B cell (primary cell): ENCODE measurements at regions not wholly inside any gene's neighbourhood (a gene's known extent, or its start where the extent isn't known, plus 50 kb on each side); places are given as distances from the start of the nearest gene placed in this dataset.

Experiments
- ATAC-seq: fragments of 200-7000 bp; cut with Tn5 transposase; one replicate; pipeline ENCODE4 v1.10.0; 2021; ENCODE audit warnings: low read depth, mild to moderate bottlenecking, moderate number of reproducible peaks, moderate library complexity
- CTCF ChIA-PET: fragments of 350-600 bp; sonication (Branson Sonifier 250); formaldehyde crosslinking; loops from one replicate; lab custom pipeline; 2021; ENCODE audit warnings: antibody characterized with exemption, inconsistent platforms; lab: Charles Lee
- POLR2A ChIA-PET: fragments of 350-600 bp; sonication (Branson Sonifier 250); formaldehyde crosslinking; loops from one replicate; lab custom pipeline; 2021; ENCODE audit warnings: antibody characterized with exemption; lab: Charles Lee
- DNase-seq: peaks from one replicate; pipeline ENCODE4 v3.0.0; 2013
- H2AFZ ChIP-seq: 2 replicates; pipeline ENCODE4 v1.6.1; 2012; ENCODE audit warnings: mild to moderate bottlenecking, low read depth, low read length; ENCODE audit not compliant: insufficient read depth, poor library complexity, severe bottlenecking
- H3K27ac ChIP-seq, 2 donors: 1 replicate in 1 of 2; 2 replicates in 1 of 2; pipeline ENCODE4 v1.5.1; 2012 to 2013; ENCODE audit warnings: low read length in 2 of 2, mild to moderate bottlenecking in 2 of 2, moderate library complexity in 1 of 2
- H3K27me3 ChIP-seq, 4 experiments: fragments of 200-600 bp in 1 of 4; sonication (generic) in 1 of 4; replicated peaks in 1 of 4; 1 replicate in 2 of 4; 2 replicates in 2 of 4; pipeline versions ENCODE4 v1.6.1 to v1.7.0; 2013 to 2016; ENCODE audit warnings: low read length in 3 of 4, mild to moderate bottlenecking in 2 of 4, mixed read lengths in 1 of 4, moderate library complexity in 1 of 4; ENCODE audit not compliant: insufficient read depth in 4 of 4, control insufficient read depth in 3 of 4; ENCODE audit errors: control extremely low read depth in 1 of 4
- H3K36me3 ChIP-seq, 2 experiments: replicated peaks in 1 of 2; 1 replicate in 1 of 2; 2 replicates in 1 of 2; pipeline versions ENCODE4 v1.6.1 to v1.7.1; 2013; ENCODE audit warnings: low read length in 1 of 2; ENCODE audit not compliant: insufficient read depth in 2 of 2, control insufficient read depth in 1 of 2; ENCODE audit errors: control extremely low read depth in 1 of 2, extremely low read depth in 1 of 2
- H3K4me1 ChIP-seq, 2 donors: fragments of 200-600 bp in 1 of 2; sonication (generic) in 1 of 2; 1 replicate in 1 of 2; 2 replicates in 1 of 2; pipeline versions ENCODE4 v1.5.1 to v1.6.1; 2013 to 2017; ENCODE audit warnings: low read length in 2 of 2; ENCODE audit not compliant: control insufficient read depth in 2 of 2, insufficient read depth in 2 of 2
- H3K4me2 ChIP-seq: replicated peaks from 2 replicates; pipeline ENCODE3; 2012; ENCODE audit warnings: mild to moderate bottlenecking, low read depth, low read length; ENCODE audit not compliant: poor library complexity, severe bottlenecking
- H3K4me3 ChIP-seq, 5 experiments: fragments of 200-600 bp in 1 of 5; sonication (generic) in 1 of 5; 1 replicate in 3 of 5; 2 replicates in 2 of 5; pipeline versions ENCODE4 v1.5.1 to v1.7.0; 2011 to 2016; ENCODE audit warnings: low read length in 4 of 5, mild to moderate bottlenecking in 4 of 5, low read depth in 2 of 5, control low read depth in 1 of 5, moderate library complexity in 1 of 5; ENCODE audit not compliant: insufficient read depth in 1 of 5; ENCODE audit errors: control extremely low read depth in 1 of 5, extremely low read depth in 1 of 5
- H3K79me2 ChIP-seq: fragments of 200-600 bp; sonication (generic); one replicate; pipeline ENCODE4 v1.6.0; 2016; ENCODE audit warnings: low read length; ENCODE audit not compliant: control insufficient read depth, insufficient read depth
- H3K9ac ChIP-seq: fragments of 200-600 bp; sonication (generic); 2 replicates; pipeline ENCODE4 v1.6.1; 2017; ENCODE audit warnings: mild to moderate bottlenecking, low read length, moderate library complexity
- H3K9me3 ChIP-seq, 3 donors: one replicate each; pipeline versions ENCODE4 v1.6.1 to v1.7.1; 2013; ENCODE audit warnings: low read length in 2 of 3; ENCODE audit not compliant: control insufficient read depth in 2 of 3, insufficient read depth in 1 of 3; ENCODE audit errors: control extremely low read depth in 1 of 3
- H4K20me1 ChIP-seq: 2 replicates; pipeline ENCODE4 v1.6.0; 2012; ENCODE audit warnings: mild to moderate bottlenecking, low read length; ENCODE audit not compliant: insufficient read depth, control insufficient read depth, poor library complexity, severe bottlenecking
- H3K27ac Mint-ChIP-seq: one replicate; pipeline ENCODE4 v1.8.0; 2021; ENCODE audit warnings: mixed read lengths
- H3K27me3 Mint-ChIP-seq: one replicate; pipeline ENCODE4 v1.8.0; 2021; ENCODE audit warnings: mixed read lengths
- H3K4me1 Mint-ChIP-seq: one replicate; pipeline ENCODE4 v1.8.0; 2021; ENCODE audit warnings: mixed read lengths
- H3K4me3 Mint-ChIP-seq: one replicate; pipeline ENCODE4 v1.8.0; 2021; ENCODE audit warnings: mixed read lengths
- H3K9me3 Mint-ChIP-seq: one replicate; pipeline ENCODE4 v1.8.0; 2022; ENCODE audit warnings: mixed read lengths; ENCODE audit not compliant: insufficient read depth
- EZH2 ChIP-seq: IDR thresholded peaks from 2 replicates; pipeline ENCODE4 v1.6.1; 2012; ENCODE audit warnings: borderline replicate concordance, low read depth, mild to moderate bottlenecking, moderate library complexity, low read length; ENCODE audit not compliant: insufficient read depth, poor library complexity, severe bottlenecking
- WGBS: methylation state at CpG from one replicate; pipeline ENCODE4 v1.1.5; 2013; ENCODE audit warnings: missing lambda C conversion rate; ENCODE audit not compliant: insufficient coverage; 5-methylcytosine and 5-hydroxymethylcytosine counted together
- intact Hi-C: fragments of 100-400 bp; cut with micrococcal nuclease; formaldehyde crosslinking; loops from one replicate; pipeline ENCODE4 v1.10.0; 2022
- TF ChIP-seq, protein P1 (sequence below): fragments of 200-600 bp; IDR thresholded peaks from one replicate; pipeline ENCODE4 v1.8.0; 2022; ENCODE audit warnings: antibody characterized with exemption, mild to moderate bottlenecking

DNA sequence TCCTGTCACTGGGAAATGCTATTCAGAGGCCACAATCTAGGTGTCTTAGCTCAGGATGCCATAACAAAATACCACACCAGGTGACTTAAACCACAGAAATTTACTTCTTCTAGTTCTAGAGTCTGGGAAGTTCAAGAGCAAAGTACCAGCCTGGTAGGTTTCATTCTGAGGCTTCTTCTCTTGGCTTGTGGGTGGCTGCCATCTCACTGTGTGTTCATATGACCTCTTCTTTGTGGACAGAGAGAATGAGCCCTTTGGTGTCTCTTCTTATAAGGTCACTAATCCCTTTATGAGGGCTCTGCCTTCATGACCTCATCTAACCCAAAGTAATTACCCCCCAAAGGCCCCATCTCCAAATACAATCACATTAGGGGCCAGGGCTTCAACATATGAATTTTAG is 57.3 kb downstream of the RHOB start:
- CTCF ChIA-PET: no interaction called here
- Mint-ChIP-seq H3K4me1 (peaks cover 2% of the 10 kb centered on the region), H3K27ac (no peak overlapping the region), H3K9me3 (no peaks in the 10 kb centered on the region), H3K4me3 (no peak overlapping the region), H3K27me3 (peaks cover 33% of the 10 kb centered on the region)
- no peak for TF ChIP-seq EZH2
- TF ChIP-seq, protein P1, sequence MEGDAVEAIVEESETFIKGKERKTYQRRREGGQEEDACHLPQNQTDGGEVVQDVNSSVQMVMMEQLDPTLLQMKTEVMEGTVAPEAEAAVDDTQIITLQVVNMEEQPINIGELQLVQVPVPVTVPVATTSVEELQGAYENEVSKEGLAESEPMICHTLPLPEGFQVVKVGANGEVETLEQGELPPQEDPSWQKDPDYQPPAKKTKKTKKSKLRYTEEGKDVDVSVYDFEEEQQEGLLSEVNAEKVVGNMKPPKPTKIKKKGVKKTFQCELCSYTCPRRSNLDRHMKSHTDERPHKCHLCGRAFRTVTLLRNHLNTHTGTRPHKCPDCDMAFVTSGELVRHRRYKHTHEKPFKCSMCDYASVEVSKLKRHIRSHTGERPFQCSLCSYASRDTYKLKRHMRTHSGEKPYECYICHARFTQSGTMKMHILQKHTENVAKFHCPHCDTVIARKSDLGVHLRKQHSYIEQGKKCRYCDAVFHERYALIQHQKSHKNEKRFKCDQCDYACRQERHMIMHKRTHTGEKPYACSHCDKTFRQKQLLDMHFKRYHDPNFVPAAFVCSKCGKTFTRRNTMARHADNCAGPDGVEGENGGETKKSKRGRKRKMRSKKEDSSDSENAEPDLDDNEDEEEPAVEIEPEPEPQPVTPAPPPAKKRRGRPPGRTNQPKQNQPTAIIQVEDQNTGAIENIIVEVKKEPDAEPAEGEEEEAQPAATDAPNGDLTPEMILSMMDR: no peak
- Histone ChIP-seq H3K9ac (no peak overlapping the region), H3K36me3 (no peaks in the 10 kb centered on the region), H3K27ac (no peak overlapping the region), H3K9me3 (no peaks in the 10 kb centered on the region), H3K79me2 (no peaks in the 10 kb centered on the region), H3K4me3 (no peak overlapping the region), H4K20me1 (no peaks in the 10 kb centered on the region), H3K27me3 (peaks cover 0 to 3% (median 0%) of the 10 kb centered on the region in 4 experiments), H3K4me2 (no peak overlapping the region), H3K4me1 (no peaks in the 10 kb centered on the region), H2AFZ (no peak overlapping the region)
- DNase-seq (no peak), ATAC-seq (no peak)
- POLR2A ChIA-PET: no interaction called here
- intact Hi-C loops: no loop called here

DNA sequence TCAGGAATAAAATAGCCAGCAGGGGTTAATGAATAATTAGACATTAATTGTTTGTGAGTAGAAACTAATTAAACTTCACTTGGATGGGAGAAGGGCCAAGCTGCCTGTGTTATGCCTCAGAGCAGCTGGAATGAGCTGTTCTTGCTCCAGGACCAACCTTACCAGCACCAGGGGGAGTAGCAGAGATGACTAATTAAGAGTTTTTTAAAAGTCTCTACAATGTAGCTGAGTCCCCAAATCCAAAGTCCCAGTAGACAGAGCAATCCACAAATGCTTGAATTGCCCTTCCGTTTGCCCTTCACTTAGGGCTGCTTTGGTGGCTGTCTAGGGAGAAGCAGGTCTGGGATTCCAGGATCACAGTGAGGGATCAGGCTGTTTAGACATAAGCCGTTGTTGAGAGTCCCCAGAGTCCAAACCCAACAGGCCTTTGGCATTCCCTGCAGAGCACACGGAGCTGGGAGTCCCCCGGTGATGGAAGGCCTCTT is 59.4 kb downstream of the RHOB start:
- no peak overlapping the region for H3K9ac ChIP-seq
- ChIA-PET POLR2A (no interaction called here), CTCF (interaction anchor here (1.4 kb wide), 1 partner anchor 94 kb away, joined by 3 read pairs; no protein-coding TSS in a partner anchor)
- Mint-ChIP-seq H3K4me1 (peaks cover 2% of the 10 kb centered on the region), H3K9me3 (no peaks in the 10 kb centered on the region), H3K27ac (no peak overlapping the region), H3K4me3 (no peak overlapping the region), H3K27me3 (peaks cover 21% of the 10 kb centered on the region)
- no peaks in the 10 kb centered on the region for H3K9me3 ChIP-seq
- H3K4me3 ChIP-seq: no peak overlapping the region
- no peaks in the 10 kb centered on the region for H3K79me2 ChIP-seq
- H3K27ac ChIP-seq: no peak overlapping the region
- intact Hi-C loops: no loop called here
- H3K4me2 ChIP-seq: no peak overlapping the region
- DNase-seq: no peak
- H3K36me3 ChIP-seq: no peaks in the 10 kb centered on the region
- TF ChIP-seq, protein P1: no peak
- TF ChIP-seq EZH2: no peak
- no peaks in the 10 kb centered on the region for H3K4me1 ChIP-seq
- no peaks in the 10 kb centered on the region for H4K20me1 ChIP-seq
- peaks cover 0 to 3% (median 0%) of the 10 kb centered on the region in 4 experiments for H3K27me3 ChIP-seq
- H2AFZ ChIP-seq: no peak overlapping the region
- 97% methylated on average over 4 of the region's 4 CpGs for WGBS
- ATAC-seq: no peak
